PC-3 (cell line): ENCODE measurements at regions not wholly inside any gene's neighbourhood (a gene's known extent, or its start where the extent isn't known, plus 50 kb on each side); places are given as distances from the start of the nearest gene placed in this dataset.

Experiments used
- ATAC-seq: fragments of 200-7000 bp; cut with Tn5 transposase; 2 replicates; pipeline ENCODE4 v1.9.1; 2020; ENCODE audit warnings: mild to moderate bottlenecking, moderate library complexity
- BruUV-seq: library from RNA; stranded (reverse); fragments of 400-500 nt; replicated peaks from 2 replicates; lab custom pipeline; 2021; lab: Mats Ljungman, UMichigan
- CTCF ChIA-PET: fragments of 300-600 bp; sonication (Branson Sonifier 250); formaldehyde crosslinking; loops from one replicate; lab custom pipeline; 2022; ENCODE audit warnings: antibody characterized with exemption; lab: Charles Lee
- POLR2A ChIA-PET: fragments of 300-600 bp; sonication (Branson Sonifier 250); formaldehyde crosslinking; loops from one replicate; lab custom pipeline; 2022; ENCODE audit warnings: antibody characterized with exemption; ENCODE audit not compliant: unreplicated experiment; lab: Charles Lee
- DNase-seq: peaks from one replicate; pipeline ENCODE4 v3.0.0-alpha.2; 2015
- H2AFZ ChIP-seq: fragments of 300-600 bp; sonication (generic); 2 replicates; pipeline ENCODE4 v1.6.0; 2016; ENCODE audit warnings: antibody characterized with exemption, low read length
- H3F3A ChIP-seq: fragments of 300-600 bp; sonication (generic); one replicate; pipeline ENCODE4 v1.6.0; 2017; ENCODE audit warnings: antibody characterized with exemption, low read length, control low read depth, mild to moderate bottlenecking; ENCODE audit not compliant: unreplicated experiment
- H3K27ac ChIP-seq: fragments of 300-600 bp; sonication (generic); 2 replicates; pipeline ENCODE4 v1.5.1; 2016; ENCODE audit warnings: mild to moderate bottlenecking, low read length
- H3K27me3 ChIP-seq: fragments of 300-600 bp; sonication (generic); 2 replicates; pipeline ENCODE4 v1.6.1; 2016; ENCODE audit warnings: low read length, mixed read lengths
- H3K36me3 ChIP-seq: fragments of 300-600 bp; sonication (generic); 2 replicates; pipeline ENCODE4 v1.6.1; 2016; ENCODE audit warnings: low read depth, mixed run types, low read length, mixed read lengths
- H3K4me1 ChIP-seq: fragments of 300-600 bp; sonication (generic); 2 replicates; pipeline ENCODE4 v1.5.1; 2016; ENCODE audit warnings: low read length; ENCODE audit not compliant: insufficient read depth
- H3K4me2 ChIP-seq: fragments of 300-600 bp; sonication (generic); 2 replicates; pipeline ENCODE4 v1.6.0; 2016; ENCODE audit warnings: low read length
- H3K4me3 ChIP-seq: fragments of 300-600 bp; sonication (generic); 2 replicates; pipeline ENCODE4 v1.5.1; 2016; ENCODE audit warnings: mild to moderate bottlenecking, low read length, mixed read lengths
- H3K79me2 ChIP-seq: fragments of 300-600 bp; sonication (generic); 2 replicates; pipeline ENCODE4 v1.6.1; 2017; ENCODE audit warnings: low read length, mixed read lengths
- H3K9ac ChIP-seq: fragments of 300-600 bp; sonication (generic); 2 replicates; pipeline ENCODE4 v1.6.0; 2016; ENCODE audit warnings: mild to moderate bottlenecking, low read length
- H3K9me2 ChIP-seq: fragments of 300-600 bp; sonication (generic); replicated peaks from 2 replicates; pipeline ENCODE4 v1.6.1; 2016; ENCODE audit warnings: mixed run types, low read length, mixed read lengths
- H3K9me3 ChIP-seq: fragments of 300-600 bp; sonication (generic); 2 replicates; pipeline ENCODE4 v1.6.1; 2016; ENCODE audit warnings: low read length, mixed read lengths
- H4K20me1 ChIP-seq: fragments of 300-600 bp; sonication (generic); 2 replicates; pipeline ENCODE4 v1.6.1; 2016; ENCODE audit warnings: low read length, mixed read lengths
- EZH2 ChIP-seq: fragments of 300-600 bp; sonication (generic); IDR thresholded peaks from one replicate; pipeline ENCODE4 v1.6.1; 2017; ENCODE audit warnings: antibody characterized with exemption, mild to moderate bottlenecking, low read length; ENCODE audit not compliant: unreplicated experiment
- EZH2phosphoT487 ChIP-seq: fragments of 300-600 bp; sonication (generic); IDR thresholded peaks from 2 replicates; pipeline ENCODE4 v1.6.1; 2018; ENCODE audit warnings: mild to moderate bottlenecking, antibody characterized with exemption, low read length, borderline replicate concordance
- intact Hi-C: fragments of 100-400 bp; cut with micrococcal nuclease; formaldehyde crosslinking; loops from 2 replicates; pipeline ENCODE4 v1.9.0; 2023
- TF ChIP-seq, protein P1 (sequence below): fragments of 300-600 bp; sonication (generic); conservative IDR thresholded peaks from 2 replicates; pipeline ENCODE4 v1.5.1; 2017; ENCODE audit warnings: antibody characterized with exemption, low read depth, mild to moderate bottlenecking, low read length

DNA sequence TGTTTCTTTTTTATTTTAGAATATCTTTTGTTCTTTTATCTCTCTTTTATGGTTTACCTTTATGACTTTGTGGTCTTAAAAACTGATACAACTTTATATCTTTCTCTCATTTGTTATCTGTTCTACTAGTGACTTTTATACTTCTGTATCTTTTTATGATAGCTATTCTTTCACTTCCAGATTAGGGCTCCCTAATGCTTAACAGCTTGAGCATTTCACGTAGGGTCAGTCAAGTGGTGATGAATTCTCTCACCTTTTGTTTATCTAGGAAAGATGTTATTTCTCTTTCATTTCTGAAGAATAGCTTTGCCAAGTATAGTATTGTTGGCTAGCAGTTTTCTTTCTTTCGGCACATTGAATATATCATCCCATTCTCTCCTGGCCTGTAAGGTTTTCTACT, 123.6 kb downstream of the NUDT12 start:
- Histone ChIP-seq H3K4me3 (no peak overlapping the region), H3K4me2 (no peak overlapping the region), H4K20me1 (no peaks in the 10 kb centered on the region), H3K9me2 (no peaks in the 10 kb centered on the region), H3K9ac (no peak overlapping the region), H2AFZ (no peak overlapping the region), H3K4me1 (peaks cover 2% of the 10 kb centered on the region; the same call in 1 of the 2 replicates), H3K9me3 (peaks cover 15% of the 10 kb centered on the region; the same call in 1 of the 2 replicates), H3K27ac (no peak overlapping the region), H3K79me2 (no peaks in the 10 kb centered on the region), H3K27me3 (no peaks in the 10 kb centered on the region), H3F3A (no peaks in the 10 kb centered on the region), H3K36me3 (no peaks in the 10 kb centered on the region)
- CTCF ChIA-PET = no interaction called here
- DNase-seq (no peak), ATAC-seq (no peak)
- POLR2A ChIA-PET = no interaction called here
- BruUV-seq = no TSS peak
- no peak for TF ChIP-seq EZH2phosphoT487
- no peak for TF ChIP-seq EZH2
- TF ChIP-seq, protein P1, sequence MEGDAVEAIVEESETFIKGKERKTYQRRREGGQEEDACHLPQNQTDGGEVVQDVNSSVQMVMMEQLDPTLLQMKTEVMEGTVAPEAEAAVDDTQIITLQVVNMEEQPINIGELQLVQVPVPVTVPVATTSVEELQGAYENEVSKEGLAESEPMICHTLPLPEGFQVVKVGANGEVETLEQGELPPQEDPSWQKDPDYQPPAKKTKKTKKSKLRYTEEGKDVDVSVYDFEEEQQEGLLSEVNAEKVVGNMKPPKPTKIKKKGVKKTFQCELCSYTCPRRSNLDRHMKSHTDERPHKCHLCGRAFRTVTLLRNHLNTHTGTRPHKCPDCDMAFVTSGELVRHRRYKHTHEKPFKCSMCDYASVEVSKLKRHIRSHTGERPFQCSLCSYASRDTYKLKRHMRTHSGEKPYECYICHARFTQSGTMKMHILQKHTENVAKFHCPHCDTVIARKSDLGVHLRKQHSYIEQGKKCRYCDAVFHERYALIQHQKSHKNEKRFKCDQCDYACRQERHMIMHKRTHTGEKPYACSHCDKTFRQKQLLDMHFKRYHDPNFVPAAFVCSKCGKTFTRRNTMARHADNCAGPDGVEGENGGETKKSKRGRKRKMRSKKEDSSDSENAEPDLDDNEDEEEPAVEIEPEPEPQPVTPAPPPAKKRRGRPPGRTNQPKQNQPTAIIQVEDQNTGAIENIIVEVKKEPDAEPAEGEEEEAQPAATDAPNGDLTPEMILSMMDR = no peak
- intact Hi-C loops = no loop called here

DNA sequence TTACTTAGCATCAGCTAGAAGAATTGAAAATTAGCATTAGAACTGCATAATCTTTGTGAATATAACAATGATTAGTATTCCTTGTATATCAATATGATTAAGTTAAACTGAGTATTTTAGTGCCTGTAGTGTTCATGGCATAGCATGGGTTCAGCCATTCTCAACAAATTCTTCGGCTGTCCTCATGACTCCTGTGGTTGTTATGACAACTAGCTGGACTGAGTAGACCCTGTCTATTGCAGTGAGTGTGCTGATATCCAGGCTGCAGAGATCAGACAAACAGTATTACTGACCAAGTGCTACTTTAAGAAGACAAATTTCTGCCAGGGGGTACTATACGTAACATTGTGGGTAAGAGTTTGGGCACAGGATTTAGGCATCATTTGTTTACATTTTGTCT, 125.9 kb downstream of the NUDT12 start:
- Histone ChIP-seq H3K79me2 (no peaks in the 10 kb centered on the region), H4K20me1 (no peaks in the 10 kb centered on the region), H3K27me3 (no peaks in the 10 kb centered on the region), H3K9ac (no peak overlapping the region), H3K9me2 (no peaks in the 10 kb centered on the region), H2AFZ (no peak overlapping the region), H3K27ac (no peak overlapping the region), H3K36me3 (no peaks in the 10 kb centered on the region), H3K4me3 (no peak overlapping the region), H3K4me1 (peaks cover 15% of the 10 kb centered on the region), H3K9me3 (peaks cover 15% of the 10 kb centered on the region; the same call in 1 of the 2 replicates), H3F3A (no peaks in the 10 kb centered on the region), H3K4me2 (no peak overlapping the region)
- no TSS peak for BruUV-seq
- CTCF ChIA-PET = interaction anchor here (0.5 kb wide), 1 partner anchor 1277 kb away, joined by 11 read pairs; no protein-coding TSS in a partner anchor
- POLR2A ChIA-PET = no interaction called here
- ATAC-seq (no peak), DNase-seq (no peak)
- TF ChIP-seq EZH2phosphoT487 (no peak), EZH2 (no peak)
- TF ChIP-seq, protein P1 = no peak
- intact Hi-C loops = no loop called here

DNA sequence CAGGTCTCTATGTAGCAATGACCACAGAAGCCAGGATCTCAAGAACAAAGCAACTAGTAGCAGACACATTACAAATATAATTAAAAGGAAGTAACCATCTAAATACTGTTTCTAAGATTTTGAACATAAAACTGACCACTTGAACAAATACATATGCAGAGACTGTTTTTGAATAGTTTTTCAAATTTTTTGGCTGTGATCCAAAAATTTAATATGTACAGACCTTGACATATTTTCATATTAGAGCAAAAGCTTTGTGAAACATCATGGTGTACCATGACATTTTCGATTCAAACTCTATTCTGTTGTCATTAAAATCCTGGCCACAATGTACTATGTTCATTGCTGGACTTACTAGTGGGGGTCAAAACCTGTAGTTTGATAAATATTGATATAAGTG, 126.5 kb downstream of the NUDT12 start:
- H3K9me3 ChIP-seq = peaks cover 15% of the 10 kb centered on the region; the same call in 1 of the 2 replicates
- no peak overlapping the region for H3K9ac ChIP-seq
- ATAC-seq (no peak), DNase-seq (no peak)
- H3F3A ChIP-seq = no peaks in the 10 kb centered on the region
- H2AFZ ChIP-seq = no peak overlapping the region
- H3K36me3 ChIP-seq = no peaks in the 10 kb centered on the region
- H3K4me3 ChIP-seq = no peak overlapping the region
- H4K20me1 ChIP-seq = no peaks in the 10 kb centered on the region
- H3K79me2 ChIP-seq = no peaks in the 10 kb centered on the region
- H3K9me2 ChIP-seq = no peaks in the 10 kb centered on the region
- intact Hi-C loops = no loop called here
- no TSS peak for BruUV-seq
- H3K4me1 ChIP-seq = peaks cover 15% of the 10 kb centered on the region
- no peaks in the 10 kb centered on the region for H3K27me3 ChIP-seq
- TF ChIP-seq, protein P1 = no peak
- TF ChIP-seq EZH2phosphoT487 (no peak), EZH2 (no peak)
- no peak overlapping the region for H3K4me2 ChIP-seq
- H3K27ac ChIP-seq = no peak overlapping the region
- ChIA-PET CTCF (no interaction called here), POLR2A (no interaction called here)
